GM20000 (cell line): ENCODE measurements at regions not wholly inside any gene's neighbourhood (a gene's known extent, or its start where the extent isn't known, plus 50 kb on each side); places are given as distances from the start of the nearest gene placed in this dataset.

ENCODE experiments used
- DNase-seq: peaks from one replicate; pipeline ENCODE4 v3.0.0; 2012; ENCODE audit warnings: low spot score
- TF ChIP-seq, protein P1 (sequence below): IDR thresholded peaks from 2 replicates; pipeline ENCODE4 v1.5.1; 2012; ENCODE audit warnings: mild to moderate bottlenecking, control low read depth; ENCODE audit errors: extremely low read depth, missing control alignments

DNA sequence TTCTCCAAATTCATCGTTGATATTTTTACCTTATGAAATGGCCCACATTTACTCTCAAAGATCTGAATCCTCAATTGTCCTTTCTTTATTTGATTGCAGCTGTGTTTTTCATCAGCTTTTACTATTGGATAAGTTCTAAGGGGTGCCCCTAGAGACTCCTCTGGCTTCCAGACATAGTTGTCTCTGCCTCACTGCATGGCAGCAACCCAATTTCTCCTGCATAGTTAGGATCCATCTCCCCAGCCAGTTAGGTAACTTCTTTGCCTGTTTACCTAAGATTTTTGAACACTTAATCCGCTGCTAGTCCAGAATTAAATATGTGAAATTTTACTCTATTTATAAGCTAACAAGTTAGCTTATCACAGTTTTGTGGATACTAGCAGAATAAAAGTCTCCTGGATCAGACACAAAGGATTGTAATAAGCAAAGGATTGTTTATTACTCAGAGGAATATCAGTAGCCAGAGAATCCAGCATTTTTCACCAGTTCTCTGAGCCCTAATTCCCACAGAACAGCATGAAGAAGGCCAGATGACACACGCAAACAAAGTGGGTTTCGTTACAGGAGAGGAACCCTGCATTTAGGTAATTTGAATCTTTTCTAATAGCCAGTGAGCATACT lies 101.1 kb downstream of the BBS10 start:
- TF ChIP-seq, protein P1, sequence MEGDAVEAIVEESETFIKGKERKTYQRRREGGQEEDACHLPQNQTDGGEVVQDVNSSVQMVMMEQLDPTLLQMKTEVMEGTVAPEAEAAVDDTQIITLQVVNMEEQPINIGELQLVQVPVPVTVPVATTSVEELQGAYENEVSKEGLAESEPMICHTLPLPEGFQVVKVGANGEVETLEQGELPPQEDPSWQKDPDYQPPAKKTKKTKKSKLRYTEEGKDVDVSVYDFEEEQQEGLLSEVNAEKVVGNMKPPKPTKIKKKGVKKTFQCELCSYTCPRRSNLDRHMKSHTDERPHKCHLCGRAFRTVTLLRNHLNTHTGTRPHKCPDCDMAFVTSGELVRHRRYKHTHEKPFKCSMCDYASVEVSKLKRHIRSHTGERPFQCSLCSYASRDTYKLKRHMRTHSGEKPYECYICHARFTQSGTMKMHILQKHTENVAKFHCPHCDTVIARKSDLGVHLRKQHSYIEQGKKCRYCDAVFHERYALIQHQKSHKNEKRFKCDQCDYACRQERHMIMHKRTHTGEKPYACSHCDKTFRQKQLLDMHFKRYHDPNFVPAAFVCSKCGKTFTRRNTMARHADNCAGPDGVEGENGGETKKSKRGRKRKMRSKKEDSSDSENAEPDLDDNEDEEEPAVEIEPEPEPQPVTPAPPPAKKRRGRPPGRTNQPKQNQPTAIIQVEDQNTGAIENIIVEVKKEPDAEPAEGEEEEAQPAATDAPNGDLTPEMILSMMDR: no peak
- no peak for DNase-seq

DNA sequence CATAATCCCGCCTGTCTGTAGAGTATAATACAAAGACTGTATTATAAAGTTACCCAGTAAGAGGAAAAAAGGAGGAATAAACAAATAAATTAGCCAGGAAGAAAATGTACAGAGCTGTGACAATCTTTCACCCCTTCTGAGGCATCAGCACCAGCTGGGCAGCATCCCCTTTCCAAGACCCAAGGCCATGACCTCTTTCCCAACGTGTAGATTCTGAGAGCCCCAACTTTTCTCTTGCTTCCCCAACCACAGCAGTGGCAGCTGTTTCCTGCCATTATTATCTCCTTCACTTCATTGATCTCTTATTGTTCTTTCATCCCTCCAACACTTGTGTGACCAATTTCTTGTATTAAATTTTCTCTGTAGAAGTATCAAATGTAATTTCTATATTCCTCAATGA lies 101.6 kb downstream of the BBS10 start:
- TF ChIP-seq, protein P1: no peak
- no peak for DNase-seq

DNA sequence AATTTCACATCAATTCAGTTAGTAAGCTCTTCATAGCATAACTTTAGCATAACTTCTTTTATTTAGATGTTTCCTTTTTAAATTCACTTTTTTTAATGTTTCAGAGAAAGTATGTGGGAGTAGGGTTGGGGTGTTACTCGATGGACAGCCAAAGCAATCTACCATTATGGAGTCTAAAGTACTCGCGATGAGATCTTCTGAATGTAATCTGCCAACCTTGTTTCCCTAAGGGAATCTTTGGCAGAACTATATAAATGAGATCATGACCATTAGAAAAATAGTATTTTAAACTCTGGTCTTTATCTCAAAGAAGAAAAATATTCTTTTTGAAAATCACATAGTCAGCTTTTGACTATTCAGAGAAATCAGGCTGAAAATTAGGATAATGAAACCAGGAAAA lies 103.9 kb downstream of the BBS10 start:
- TF ChIP-seq, protein P1: no peak

GRCh38 chr12:76242813-76243550 lies 105.2 kb downstream of the BBS10 start:
- no peak for DNase-seq
- TF ChIP-seq, protein P1: no peak

More for the DNA sequence above, 103.9 kb downstream of the BBS10 start:
- DNase-seq: no peak

- TF ChIP-seq, protein P1: no peak
- DNase-seq: no peak
Observed at GRCh38 chr12:76241371-76241770, 106.8 kb downstream of the BBS10 start.

- DNase-seq: no peak
Observed at GRCh38 chr12:76240281-76240680, 107.9 kb downstream of the BBS10 start.

DNA sequence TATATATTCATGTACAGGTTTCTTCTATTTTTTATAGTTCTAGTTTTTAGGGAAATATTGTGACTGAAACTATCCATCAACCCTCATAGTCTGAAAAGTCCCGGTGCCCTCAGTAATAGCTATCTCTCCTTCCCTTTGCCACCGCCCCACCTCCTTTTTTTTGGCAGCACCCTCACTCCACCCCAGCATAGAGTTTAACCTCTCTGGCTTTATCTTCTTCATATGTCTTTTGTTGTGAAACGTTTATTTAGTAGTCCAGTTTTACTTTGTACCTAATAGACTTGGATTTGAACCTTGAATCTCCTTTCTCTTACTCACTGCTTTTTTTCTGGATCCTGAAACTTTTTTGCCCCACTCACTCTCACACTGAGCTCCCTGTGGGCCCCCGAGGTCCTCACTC lies 109.5 kb downstream of the BBS10 start:
- no peak for DNase-seq
- TF ChIP-seq, protein P1: no peak

More at GRCh38 chr12:76240281-76240680, 107.9 kb downstream of the BBS10 start:
- TF ChIP-seq, protein P1: no peak
